ENCODE measurements at regions not wholly inside any gene's neighbourhood (a gene's known extent, or its start where the extent isn't known, plus 50 kb on each side); places are given as distances from the start of the nearest gene placed in this dataset.

DNA sequence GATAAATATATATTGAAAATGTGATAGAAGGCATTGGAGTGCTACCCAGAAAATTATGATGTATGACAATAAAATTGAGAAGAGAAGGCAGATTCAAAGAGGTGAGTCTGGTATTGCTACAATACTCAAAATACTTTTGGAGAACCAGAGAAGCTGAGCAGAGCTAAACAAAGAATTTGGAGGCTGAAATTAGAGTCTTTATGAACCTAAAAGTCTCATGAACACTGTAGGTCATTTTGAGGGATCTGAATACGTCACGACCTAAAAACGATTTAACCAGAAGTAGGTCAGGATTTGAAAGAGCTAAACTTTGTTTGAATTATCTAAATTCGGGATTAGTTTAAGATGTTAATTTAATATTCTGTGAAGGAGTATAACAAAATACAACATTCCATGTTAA is 182.4 kb upstream of the CDH9 start:
- H3K27ac ChIP-seq (ENCODE audit: low read depth): no peak overlapping the region
- H3K36me3 ChIP-seq (ENCODE audit: insufficient read depth): no peaks in the 10 kb centered on the region
- H4K20me1 ChIP-seq (replicated peaks; ENCODE audit: insufficient read depth): no peaks in the 10 kb centered on the region
- DNase-seq (ENCODE audit: low spot score) (no peak), ATAC-seq (no peak)
- no peaks in the 10 kb centered on the region for H3K79me2 ChIP-seq (replicated peaks; ENCODE audit: insufficient read depth)
- no peak overlapping the region for H2AFZ ChIP-seq
- Mint-ChIP-seq H3K27me3 (ENCODE audit: insufficient read depth, low read depth, poor library complexity) (no peaks in the 10 kb centered on the region), H3K4me1 (no peaks in the 10 kb centered on the region), H3K9me3 (no peaks in the 10 kb centered on the region), H3K27ac (no peak overlapping the region), H3K36me3 (ENCODE audit: low read depth) (no peaks in the 10 kb centered on the region), H3K4me3 (no peak overlapping the region)
- H3K4me2 ChIP-seq: no peak overlapping the region
- no peaks in the 10 kb centered on the region for H3K27me3 ChIP-seq (ENCODE audit: insufficient read depth)
- H3K4me1 ChIP-seq (ENCODE audit: insufficient read depth): no peaks in the 10 kb centered on the region
- H3F3A ChIP-seq (replicated peaks; ENCODE audit: low read depth): no peaks in the 10 kb centered on the region
- no peak overlapping the region for H3K4me3 ChIP-seq
- H3K9me2 ChIP-seq (ENCODE audit: insufficient read depth): no peaks in the 10 kb centered on the region
- TF ChIP-seq, protein P1, sequence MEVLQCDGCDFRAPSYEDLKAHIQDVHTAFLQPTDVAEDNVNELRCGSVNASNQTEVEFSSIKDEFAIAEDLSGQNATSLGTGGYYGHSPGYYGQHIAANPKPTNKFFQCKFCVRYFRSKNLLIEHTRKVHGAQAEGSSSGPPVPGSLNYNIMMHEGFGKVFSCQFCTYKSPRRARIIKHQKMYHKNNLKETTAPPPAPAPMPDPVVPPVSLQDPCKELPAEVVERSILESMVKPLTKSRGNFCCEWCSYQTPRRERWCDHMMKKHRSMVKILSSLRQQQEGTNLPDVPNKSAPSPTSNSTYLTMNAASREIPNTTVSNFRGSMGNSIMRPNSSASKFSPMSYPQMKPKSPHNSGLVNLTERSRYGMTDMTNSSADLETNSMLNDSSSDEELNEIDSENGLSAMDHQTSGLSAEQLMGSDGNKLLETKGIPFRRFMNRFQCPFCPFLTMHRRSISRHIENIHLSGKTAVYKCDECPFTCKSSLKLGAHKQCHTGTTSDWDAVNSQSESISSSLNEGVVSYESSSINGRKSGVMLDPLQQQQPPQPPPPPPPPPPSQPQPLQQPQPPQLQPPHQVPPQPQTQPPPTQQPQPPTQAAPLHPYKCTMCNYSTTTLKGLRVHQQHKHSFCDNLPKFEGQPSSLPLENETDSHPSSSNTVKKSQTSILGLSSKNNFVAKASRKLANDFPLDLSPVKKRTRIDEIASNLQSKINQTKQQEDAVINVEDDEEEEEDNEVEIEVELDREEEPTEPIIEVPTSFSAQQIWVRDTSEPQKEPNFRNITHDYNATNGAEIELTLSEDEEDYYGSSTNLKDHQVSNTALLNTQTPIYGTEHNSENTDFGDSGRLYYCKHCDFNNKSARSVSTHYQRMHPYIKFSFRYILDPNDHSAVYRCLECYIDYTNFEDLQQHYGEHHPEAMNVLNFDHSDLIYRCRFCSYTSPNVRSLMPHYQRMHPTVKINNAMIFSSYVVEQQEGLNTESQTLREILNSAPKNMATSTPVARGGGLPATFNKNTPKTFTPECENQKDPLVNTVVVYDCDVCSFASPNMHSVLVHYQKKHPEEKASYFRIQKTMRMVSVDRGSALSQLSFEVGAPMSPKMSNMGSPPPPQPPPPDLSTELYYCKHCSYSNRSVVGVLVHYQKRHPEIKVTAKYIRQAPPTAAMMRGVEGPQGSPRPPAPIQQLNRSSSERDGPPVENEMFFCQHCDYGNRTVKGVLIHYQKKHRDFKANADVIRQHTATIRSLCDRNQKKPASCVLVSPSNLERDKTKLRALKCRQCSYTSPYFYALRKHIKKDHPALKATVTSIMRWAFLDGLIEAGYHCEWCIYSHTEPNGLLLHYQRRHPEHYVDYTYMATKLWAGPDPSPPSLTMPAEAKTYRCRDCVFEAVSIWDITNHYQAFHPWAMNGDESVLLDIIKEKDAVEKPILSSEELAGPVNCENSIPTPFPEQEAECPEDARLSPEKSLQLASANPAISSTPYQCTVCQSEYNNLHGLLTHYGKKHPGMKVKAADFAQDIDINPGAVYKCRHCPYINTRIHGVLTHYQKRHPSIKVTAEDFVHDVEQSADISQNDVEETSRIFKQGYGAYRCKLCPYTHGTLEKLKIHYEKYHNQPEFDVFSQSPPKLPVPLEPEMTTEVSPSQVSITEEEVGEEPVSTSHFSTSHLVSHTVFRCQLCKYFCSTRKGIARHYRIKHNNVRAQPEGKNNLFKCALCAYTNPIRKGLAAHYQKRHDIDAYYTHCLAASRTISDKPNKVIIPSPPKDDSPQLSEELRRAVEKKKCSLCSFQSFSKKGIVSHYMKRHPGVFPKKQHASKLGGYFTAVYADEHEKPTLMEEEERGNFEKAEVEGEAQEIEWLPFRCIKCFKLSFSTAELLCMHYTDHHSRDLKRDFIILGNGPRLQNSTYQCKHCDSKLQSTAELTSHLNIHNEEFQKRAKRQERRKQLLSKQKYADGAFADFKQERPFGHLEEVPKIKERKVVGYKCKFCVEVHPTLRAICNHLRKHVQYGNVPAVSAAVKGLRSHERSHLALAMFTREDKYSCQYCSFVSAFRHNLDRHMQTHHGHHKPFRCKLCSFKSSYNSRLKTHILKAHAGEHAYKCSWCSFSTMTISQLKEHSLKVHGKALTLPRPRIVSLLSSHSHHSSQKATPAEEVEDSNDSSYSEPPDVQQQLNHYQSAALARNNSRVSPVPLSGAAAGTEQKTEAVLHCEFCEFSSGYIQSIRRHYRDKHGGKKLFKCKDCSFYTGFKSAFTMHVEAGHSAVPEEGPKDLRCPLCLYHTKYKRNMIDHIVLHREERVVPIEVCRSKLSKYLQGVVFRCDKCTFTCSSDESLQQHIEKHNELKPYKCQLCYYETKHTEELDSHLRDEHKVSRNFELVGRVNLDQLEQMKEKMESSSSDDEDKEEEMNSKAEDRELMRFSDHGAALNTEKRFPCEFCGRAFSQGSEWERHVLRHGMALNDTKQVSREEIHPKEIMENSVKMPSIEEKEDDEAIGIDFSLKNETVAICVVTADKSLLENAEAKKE (CRISPR knock-in tag; IDR thresholded peaks at IDR 0.05): no peak
- no peak for TF ChIP-seq EZH2phosphoT487 (IDR thresholded peaks at IDR 0.05; ENCODE audit: unreplicated experiment)
- no peak for TF ChIP-seq STAT1 (IDR thresholded peaks at IDR 0.05; ENCODE audit: unreplicated experiment)

GRCh38 chr5:27217977-27218376 is 179.6 kb upstream of the CDH9 start:
- DNase-seq (ENCODE audit: low spot score) (no peak), ATAC-seq (no peak)
- no peaks in the 10 kb centered on the region for H3K9me3 Mint-ChIP-seq
- H3K4me3 Mint-ChIP-seq: no peak overlapping the region
- H3K4me1 Mint-ChIP-seq: no peaks in the 10 kb centered on the region
- no peaks in the 10 kb centered on the region for H3K36me3 Mint-ChIP-seq (ENCODE audit: low read depth)
- Histone ChIP-seq H3K79me2 (replicated peaks; ENCODE audit: insufficient read depth) (no peaks in the 10 kb centered on the region), H3K4me1 (ENCODE audit: insufficient read depth) (no peaks in the 10 kb centered on the region), H3K4me2 (no peak overlapping the region), H2AFZ (peak overlapping the region; percentile 39), H3K27ac (ENCODE audit: low read depth) (no peak overlapping the region), H3K4me3 (no peak overlapping the region), H4K20me1 (replicated peaks; ENCODE audit: insufficient read depth) (no peaks in the 10 kb centered on the region), H3K9me2 (ENCODE audit: insufficient read depth) (no peaks in the 10 kb centered on the region), H3F3A (replicated peaks; ENCODE audit: low read depth) (no peaks in the 10 kb centered on the region), H3K27me3 (ENCODE audit: insufficient read depth) (no peaks in the 10 kb centered on the region), H3K36me3 (ENCODE audit: insufficient read depth) (no peaks in the 10 kb centered on the region)
- H3K27ac Mint-ChIP-seq: no peak overlapping the region
- no peaks in the 10 kb centered on the region for H3K27me3 Mint-ChIP-seq (ENCODE audit: insufficient read depth, low read depth, poor library complexity)
- TF ChIP-seq, protein P2, sequence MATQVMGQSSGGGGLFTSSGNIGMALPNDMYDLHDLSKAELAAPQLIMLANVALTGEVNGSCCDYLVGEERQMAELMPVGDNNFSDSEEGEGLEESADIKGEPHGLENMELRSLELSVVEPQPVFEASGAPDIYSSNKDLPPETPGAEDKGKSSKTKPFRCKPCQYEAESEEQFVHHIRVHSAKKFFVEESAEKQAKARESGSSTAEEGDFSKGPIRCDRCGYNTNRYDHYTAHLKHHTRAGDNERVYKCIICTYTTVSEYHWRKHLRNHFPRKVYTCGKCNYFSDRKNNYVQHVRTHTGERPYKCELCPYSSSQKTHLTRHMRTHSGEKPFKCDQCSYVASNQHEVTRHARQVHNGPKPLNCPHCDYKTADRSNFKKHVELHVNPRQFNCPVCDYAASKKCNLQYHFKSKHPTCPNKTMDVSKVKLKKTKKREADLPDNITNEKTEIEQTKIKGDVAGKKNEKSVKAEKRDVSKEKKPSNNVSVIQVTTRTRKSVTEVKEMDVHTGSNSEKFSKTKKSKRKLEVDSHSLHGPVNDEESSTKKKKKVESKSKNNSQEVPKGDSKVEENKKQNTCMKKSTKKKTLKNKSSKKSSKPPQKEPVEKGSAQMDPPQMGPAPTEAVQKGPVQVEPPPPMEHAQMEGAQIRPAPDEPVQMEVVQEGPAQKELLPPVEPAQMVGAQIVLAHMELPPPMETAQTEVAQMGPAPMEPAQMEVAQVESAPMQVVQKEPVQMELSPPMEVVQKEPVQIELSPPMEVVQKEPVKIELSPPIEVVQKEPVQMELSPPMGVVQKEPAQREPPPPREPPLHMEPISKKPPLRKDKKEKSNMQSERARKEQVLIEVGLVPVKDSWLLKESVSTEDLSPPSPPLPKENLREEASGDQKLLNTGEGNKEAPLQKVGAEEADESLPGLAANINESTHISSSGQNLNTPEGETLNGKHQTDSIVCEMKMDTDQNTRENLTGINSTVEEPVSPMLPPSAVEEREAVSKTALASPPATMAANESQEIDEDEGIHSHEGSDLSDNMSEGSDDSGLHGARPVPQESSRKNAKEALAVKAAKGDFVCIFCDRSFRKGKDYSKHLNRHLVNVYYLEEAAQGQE (IDR thresholded peaks at IDR 0.05; ENCODE audit: unreplicated experiment): no peak
- TF ChIP-seq JUNB (IDR thresholded peaks at IDR 0.05; ENCODE audit: unreplicated experiment): no peak
- no peak for TF ChIP-seq ZNF114 (CRISPR knock-in tag; IDR thresholded peaks at IDR 0.05)
- TF ChIP-seq NANOG (IDR thresholded peaks at IDR 0.05; ENCODE audit: borderline replicate concordance): no peak
- TF ChIP-seq EZH2phosphoT487 (IDR thresholded peaks at IDR 0.05; ENCODE audit: unreplicated experiment): no peak
- TF ChIP-seq, protein P3, sequence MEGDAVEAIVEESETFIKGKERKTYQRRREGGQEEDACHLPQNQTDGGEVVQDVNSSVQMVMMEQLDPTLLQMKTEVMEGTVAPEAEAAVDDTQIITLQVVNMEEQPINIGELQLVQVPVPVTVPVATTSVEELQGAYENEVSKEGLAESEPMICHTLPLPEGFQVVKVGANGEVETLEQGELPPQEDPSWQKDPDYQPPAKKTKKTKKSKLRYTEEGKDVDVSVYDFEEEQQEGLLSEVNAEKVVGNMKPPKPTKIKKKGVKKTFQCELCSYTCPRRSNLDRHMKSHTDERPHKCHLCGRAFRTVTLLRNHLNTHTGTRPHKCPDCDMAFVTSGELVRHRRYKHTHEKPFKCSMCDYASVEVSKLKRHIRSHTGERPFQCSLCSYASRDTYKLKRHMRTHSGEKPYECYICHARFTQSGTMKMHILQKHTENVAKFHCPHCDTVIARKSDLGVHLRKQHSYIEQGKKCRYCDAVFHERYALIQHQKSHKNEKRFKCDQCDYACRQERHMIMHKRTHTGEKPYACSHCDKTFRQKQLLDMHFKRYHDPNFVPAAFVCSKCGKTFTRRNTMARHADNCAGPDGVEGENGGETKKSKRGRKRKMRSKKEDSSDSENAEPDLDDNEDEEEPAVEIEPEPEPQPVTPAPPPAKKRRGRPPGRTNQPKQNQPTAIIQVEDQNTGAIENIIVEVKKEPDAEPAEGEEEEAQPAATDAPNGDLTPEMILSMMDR (conservative IDR thresholded peaks at IDR 0.05; ENCODE audit: low read depth in 2 of 2): no peak
- TF ChIP-seq, protein P4, sequence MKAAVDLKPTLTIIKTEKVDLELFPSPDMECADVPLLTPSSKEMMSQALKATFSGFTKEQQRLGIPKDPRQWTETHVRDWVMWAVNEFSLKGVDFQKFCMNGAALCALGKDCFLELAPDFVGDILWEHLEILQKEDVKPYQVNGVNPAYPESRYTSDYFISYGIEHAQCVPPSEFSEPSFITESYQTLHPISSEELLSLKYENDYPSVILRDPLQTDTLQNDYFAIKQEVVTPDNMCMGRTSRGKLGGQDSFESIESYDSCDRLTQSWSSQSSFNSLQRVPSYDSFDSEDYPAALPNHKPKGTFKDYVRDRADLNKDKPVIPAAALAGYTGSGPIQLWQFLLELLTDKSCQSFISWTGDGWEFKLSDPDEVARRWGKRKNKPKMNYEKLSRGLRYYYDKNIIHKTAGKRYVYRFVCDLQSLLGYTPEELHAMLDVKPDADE (IDR thresholded peaks at IDR 0.05): no peak

Data from GM23338 (cell line).